Upper lobe of left lung (tissue), 6 donors: ENCODE measurements at regions not wholly inside any gene's neighbourhood (a gene's known extent, or its start where the extent isn't known, plus 50 kb on each side); places are given as distances from the start of the nearest gene placed in this dataset.
A peak's percentile ranks its signal among the peaks of the same experiment; 100 is the strongest.
"Not testable (repeated sequence)": the region's sequence is repeated elsewhere in the genome, so short reads cannot be mapped to it uniquely, and the experiment has no call there.

ENCODE experiments used
- ATAC-seq, 2 donors: fragments of 200-7000 bp; cut with Tn5 transposase; one replicate each; pipeline ENCODE4 v1.9.1; 2022; ENCODE audit warnings: mild to moderate bottlenecking in 2 of 2, moderate library complexity in 2 of 2; ENCODE audit not compliant: low FRiP score in 2 of 2
- DNase-seq, 2 donors: peaks; one replicate each; pipeline ENCODE4 v3.0.0-alpha.2; 2019 to 2020
- H3K27ac ChIP-seq, 4 donors: fragments of 200-600 bp; sonication (generic); one replicate each; pipeline ENCODE4 v1.5.1; 2016 to 2019
- H3K27me3 ChIP-seq, 4 donors: fragments of 200-600 bp; sonication (generic); one replicate each; pipeline ENCODE4 v1.5.1; 2017 to 2019
- H3K36me3 ChIP-seq, 4 donors: fragments of 200-600 bp; sonication (generic); one replicate each; pipeline ENCODE4 v1.5.1; 2016 to 2019
- H3K4me1 ChIP-seq, 4 donors: fragments of 200-600 bp; sonication (generic); one replicate each; pipeline ENCODE4 v1.5.1; 2018 to 2019
- H3K4me3 ChIP-seq, 4 donors: fragments of 200-600 bp; sonication (generic); one replicate each; pipeline ENCODE4 v1.5.1; 2017 to 2019; ENCODE audit warnings: mild to moderate bottlenecking in 2 of 4, moderate library complexity in 1 of 4
- H3K9me3 ChIP-seq, 4 donors: fragments of 200-600 bp; sonication (generic); one replicate each; pipeline ENCODE4 v1.5.1; 2018 to 2019
- EP300 ChIP-seq, 4 donors: sonication (generic); formaldehyde crosslinking; IDR thresholded peaks; one replicate each; pipeline ENCODE4 v1.5.1; 2017; ENCODE audit warnings: antibody characterized with exemption in 4 of 4, control low read depth in 2 of 4
- POLR2A ChIP-seq, 4 donors: fragments of 450-650 bp; IDR thresholded peaks; one replicate each; pipeline ENCODE4 v1.5.1; 2016 to 2017; ENCODE audit warnings: antibody characterized with exemption in 4 of 4, mild to moderate bottlenecking in 2 of 4
- POLR2AphosphoS5 ChIP-seq, 2 donors: sonication (generic); formaldehyde crosslinking; IDR thresholded peaks; one replicate each; pipeline ENCODE4 v1.5.1; 2017; ENCODE audit warnings: antibody characterized with exemption in 2 of 2
- WGBS, 2 donors: methylation state at CpG; one replicate each; pipeline ENCODE4 v1.1.5; 2017 to 2018; 5-methylcytosine and 5-hydroxymethylcytosine counted together
- TF ChIP-seq, protein P1 (sequence below), 6 experiments: fragments of 450-650 bp in 4 of 6; fragments of 200-600 bp in 2 of 6; sonication (generic) in 2 of 6; IDR thresholded peaks; one replicate each; pipeline ENCODE4 v1.5.1; 2016 to 2019; ENCODE audit warnings: antibody characterized with exemption in 6 of 6
- donor health status: DM: no; HTN: no; CAD: no; lungs with moderate emphysema.
- donor health status: DM: no; HTN: yes; CAD: no; lungs with severe emphysema.

DNA sequence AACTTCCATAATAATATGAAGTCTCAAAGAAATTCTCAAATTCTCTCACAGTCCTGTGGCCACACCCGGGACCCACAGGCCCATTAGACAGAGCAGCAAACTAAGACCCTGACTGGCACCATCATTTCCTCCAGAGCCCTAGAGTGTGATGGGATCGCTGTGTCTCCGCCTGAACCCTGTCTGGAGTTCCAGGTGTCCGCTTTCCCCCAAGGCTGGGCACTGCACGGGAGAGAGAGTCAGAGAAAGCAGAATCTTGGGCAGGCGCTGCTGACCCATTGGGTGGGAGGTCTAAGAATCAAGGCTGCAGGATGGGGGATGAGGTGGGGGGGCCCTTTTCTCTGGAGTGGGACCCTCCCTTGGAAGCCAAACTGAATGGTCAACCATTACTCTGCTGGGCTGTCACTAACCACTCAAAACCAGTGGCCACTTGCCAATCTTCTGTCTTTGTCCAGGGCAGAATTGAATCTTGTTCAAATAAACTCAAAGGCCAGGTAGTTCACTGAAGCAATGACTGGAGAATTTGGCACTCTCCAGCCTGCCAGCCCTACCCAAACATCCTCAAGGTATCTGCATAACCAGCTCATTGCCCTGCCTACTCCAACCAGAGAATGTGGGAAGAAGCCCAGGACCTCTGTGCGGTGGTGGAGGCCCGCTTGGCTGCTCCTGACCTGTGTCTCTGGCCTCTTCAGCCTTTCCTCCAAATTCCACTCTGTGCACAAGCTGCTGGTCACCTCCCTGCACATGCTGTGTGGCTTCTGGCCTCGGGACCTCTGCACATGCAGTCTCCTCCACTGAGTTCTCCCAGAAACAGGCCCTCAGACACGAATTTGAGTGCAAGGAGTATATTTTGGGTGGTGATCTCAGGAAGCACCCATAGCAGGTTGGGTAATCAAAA lies 141.1 kb downstream of the CEBPB start:
- Histone ChIP-seq H3K4me3 (no peak overlapping the region), H3K27me3 (no peaks in the 10 kb centered on the region), H3K36me3 (no peaks in the 10 kb centered on the region), H3K9me3 (no peaks in the 10 kb centered on the region), H3K27ac (peak overlapping the region in 2 of 4 donors; percentile 45 to 71), H3K4me1 (peaks cover 18 to 25% (median 18%) of the 10 kb centered on the region in 4 donors)
- WGBS, 2 donors = 76 to 78% methylated on average over 10 of the region's 10 CpGs
- TF ChIP-seq EP300 (IDR thresholded peaks at IDR 0.05) (no peak), POLR2AphosphoS5 (IDR thresholded peaks at IDR 0.05) (peak in 1 of 2 donors; percentile 6), POLR2A (IDR thresholded peaks at IDR 0.05) (peak in 1 of 4 donors; percentile 28)
- TF ChIP-seq, protein P1, sequence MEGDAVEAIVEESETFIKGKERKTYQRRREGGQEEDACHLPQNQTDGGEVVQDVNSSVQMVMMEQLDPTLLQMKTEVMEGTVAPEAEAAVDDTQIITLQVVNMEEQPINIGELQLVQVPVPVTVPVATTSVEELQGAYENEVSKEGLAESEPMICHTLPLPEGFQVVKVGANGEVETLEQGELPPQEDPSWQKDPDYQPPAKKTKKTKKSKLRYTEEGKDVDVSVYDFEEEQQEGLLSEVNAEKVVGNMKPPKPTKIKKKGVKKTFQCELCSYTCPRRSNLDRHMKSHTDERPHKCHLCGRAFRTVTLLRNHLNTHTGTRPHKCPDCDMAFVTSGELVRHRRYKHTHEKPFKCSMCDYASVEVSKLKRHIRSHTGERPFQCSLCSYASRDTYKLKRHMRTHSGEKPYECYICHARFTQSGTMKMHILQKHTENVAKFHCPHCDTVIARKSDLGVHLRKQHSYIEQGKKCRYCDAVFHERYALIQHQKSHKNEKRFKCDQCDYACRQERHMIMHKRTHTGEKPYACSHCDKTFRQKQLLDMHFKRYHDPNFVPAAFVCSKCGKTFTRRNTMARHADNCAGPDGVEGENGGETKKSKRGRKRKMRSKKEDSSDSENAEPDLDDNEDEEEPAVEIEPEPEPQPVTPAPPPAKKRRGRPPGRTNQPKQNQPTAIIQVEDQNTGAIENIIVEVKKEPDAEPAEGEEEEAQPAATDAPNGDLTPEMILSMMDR (IDR thresholded peaks at IDR 0.05) = no peak
- ATAC-seq = peak; percentile 26 to 84
- peak in 1 of 2 donors; percentile 79 for DNase-seq

DNA sequence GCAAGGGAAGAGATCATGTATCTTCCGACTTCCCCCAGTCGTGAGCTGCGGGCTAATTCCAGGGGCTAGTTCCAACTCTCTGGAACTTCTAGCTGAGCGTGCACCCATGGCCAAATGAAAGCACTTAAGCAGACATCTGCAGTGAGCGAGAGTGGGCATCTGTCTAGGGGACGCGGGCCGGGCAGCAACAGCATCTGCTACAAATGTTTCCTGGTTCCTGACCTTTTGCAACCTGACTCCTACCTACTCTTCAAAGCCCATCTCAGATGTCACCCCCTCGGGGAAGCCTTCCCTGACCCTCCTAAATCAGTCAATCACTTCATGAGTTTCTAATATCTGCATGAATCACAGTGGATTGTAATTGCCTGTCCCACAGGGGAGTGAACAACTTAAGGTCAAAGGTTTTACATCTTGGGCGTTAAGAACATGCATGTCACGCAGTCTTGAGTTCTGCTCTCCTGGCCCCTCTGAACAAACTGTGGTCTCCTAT lies 141.9 kb downstream of the CEBPB start:
- no peak for TF ChIP-seq EP300 (IDR thresholded peaks at IDR 0.05)
- TF ChIP-seq POLR2AphosphoS5 (IDR thresholded peaks at IDR 0.05) = no peak
- TF ChIP-seq POLR2A (IDR thresholded peaks at IDR 0.05) = no peak
- TF ChIP-seq, protein P1 (IDR thresholded peaks at IDR 0.05) = no peak

DNA sequence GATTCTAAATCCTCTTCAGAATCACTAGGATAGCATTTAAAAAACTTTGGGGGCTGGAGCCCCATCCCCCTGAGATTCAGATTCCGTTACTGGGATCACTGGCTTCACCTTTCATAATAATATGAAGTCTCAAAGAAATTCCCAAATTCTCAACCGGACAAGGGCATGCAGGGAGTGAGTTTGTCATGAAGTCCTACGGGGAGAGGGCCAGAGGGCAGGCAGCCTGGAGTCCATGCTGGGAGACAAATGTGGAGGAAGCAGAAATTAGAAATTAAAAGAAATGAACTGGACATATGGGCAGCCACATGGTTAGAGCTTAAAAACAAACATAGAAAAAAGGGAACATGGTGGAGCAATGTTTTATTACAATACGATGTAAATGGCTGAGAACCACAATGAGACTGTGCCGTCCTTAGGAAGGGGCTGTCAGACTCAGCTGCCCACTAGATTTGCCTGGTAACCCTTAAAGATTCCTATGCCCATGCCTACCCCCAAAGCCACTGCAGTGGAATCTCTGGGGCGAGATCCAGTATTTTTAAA lies 142.6 kb downstream of the CEBPB start:
- 86 to 90% methylated on average over 6 of the region's 6 CpGs for WGBS, 2 donors
- no peak overlapping the region for H3K4me3 ChIP-seq
- no peaks in the 10 kb centered on the region for H3K27me3 ChIP-seq
- peak overlapping the region in 1 of 4 donors; percentile 7 for H3K27ac ChIP-seq
- H3K9me3 ChIP-seq = no peaks in the 10 kb centered on the region
- DNase-seq (no peak), ATAC-seq (no peak)
- H3K36me3 ChIP-seq = no peaks in the 10 kb centered on the region
- TF ChIP-seq EP300 (IDR thresholded peaks at IDR 0.05) (no peak), POLR2A (IDR thresholded peaks at IDR 0.05) (no peak), POLR2AphosphoS5 (IDR thresholded peaks at IDR 0.05) (no peak)
- TF ChIP-seq, protein P1 (IDR thresholded peaks at IDR 0.05) = no peak
- peaks cover 21 to 28% (median 23%) of the 10 kb centered on the region in 4 donors for H3K4me1 ChIP-seq

More for the DNA sequence above, 141.9 kb downstream of the CEBPB start:
- Histone ChIP-seq H3K4me1 (peaks cover 18 to 25% (median 18%) of the 10 kb centered on the region in 4 donors), H3K4me3 (no peak overlapping the region), H3K27ac (peak overlapping the region in 2 of 4 donors; percentile 45 to 71), H3K36me3 (no peaks in the 10 kb centered on the region), H3K27me3 (no peaks in the 10 kb centered on the region), H3K9me3 (no peaks in the 10 kb centered on the region)
- WGBS, 2 donors = 84 to 92% methylated on average over 11 of the region's 11 CpGs
- DNase-seq (no peak), ATAC-seq (no peak)

DNA sequence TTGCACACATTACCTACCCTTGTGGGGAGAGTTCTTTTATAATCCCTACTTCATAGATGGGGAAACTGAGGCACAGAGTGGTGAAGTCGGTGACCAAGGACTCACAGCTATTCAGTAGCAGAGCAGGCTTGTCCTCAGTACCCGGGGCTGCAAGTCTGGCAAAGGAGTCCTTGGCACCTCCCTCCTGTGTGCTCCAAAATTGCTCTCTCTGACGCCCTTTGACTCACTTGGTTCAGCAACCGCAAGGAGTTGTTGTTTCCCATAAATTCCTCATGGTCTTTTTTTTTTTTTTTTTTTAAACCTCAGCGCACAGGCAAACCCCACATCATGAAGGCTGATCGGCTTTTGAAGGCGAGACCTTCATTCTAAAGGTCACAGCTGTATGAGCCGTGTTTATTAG lies 143.2 kb downstream of the CEBPB start:
- Histone ChIP-seq H3K27me3 (no peaks in the 10 kb centered on the region), H3K4me1 (peaks cover 27 to 34% (median 29%) of the 10 kb centered on the region in 4 donors), H3K27ac (peak overlapping the region in 1 of 4 donors; percentile 7), H3K9me3 (no peaks in the 10 kb centered on the region), H3K4me3 (no peak overlapping the region), H3K36me3 (no peaks in the 10 kb centered on the region)
- TF ChIP-seq POLR2A (IDR thresholded peaks at IDR 0.05) = no peak
- ATAC-seq = peak in 1 of 2 donors; percentile 70
- no peak for DNase-seq
- WGBS, 2 donors = 80% methylated on average over 8 of the region's 8 CpGs

DNA sequence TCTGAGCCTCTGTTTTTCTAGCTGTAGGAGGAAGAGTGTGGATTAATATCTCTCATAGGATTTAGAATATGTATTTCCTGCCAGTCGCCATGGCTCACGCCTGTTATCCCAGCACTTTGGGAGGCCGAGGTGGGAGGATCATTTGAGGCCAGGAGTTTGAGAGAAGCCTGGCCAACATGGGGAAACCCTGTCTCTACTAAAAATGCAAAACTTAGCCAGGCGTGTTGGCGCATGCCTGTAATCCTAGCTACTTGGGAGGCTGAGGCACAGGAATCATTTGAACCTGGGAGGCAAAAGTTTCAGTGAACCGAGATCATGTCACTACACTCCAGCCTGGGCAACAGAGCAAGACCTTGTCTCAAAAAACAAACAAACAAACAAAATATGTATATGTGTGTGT lies 143.9 kb downstream of the CEBPB start:
- H3K27ac ChIP-seq, DNase-seq, H3K36me3 ChIP-seq, H3K4me3 ChIP-seq, H3K27me3 ChIP-seq, H3K9me3 ChIP-seq, ATAC-seq: not testable (repeated sequence)
- WGBS, 2 donors = 85 to 87% methylated on average over 6 of the region's 6 CpGs
- H3K4me1 ChIP-seq = peaks cover 34 to 41% (median 36%) of the 10 kb centered on the region in 4 donors
